ENCODE measurements at regions not wholly inside any gene's neighbourhood (a gene's known extent, or its start where the extent isn't known, plus 50 kb on each side); places are given as distances from the start of the nearest gene placed in this dataset.

GRCh38 chr6:140445474-140446004 lies 1071.1 kb upstream of the CITED2 start:
- TF ChIP-seq CTCF (IDR thresholded peaks at IDR 0.05) (no peak), POLR2A (IDR thresholded peaks at IDR 0.05) (no peak), POLR2AphosphoS5 (IDR thresholded peaks at IDR 0.05) (no peak), EP300 (IDR thresholded peaks at IDR 0.05) (no peak)
